WTC11 (cell line): ENCODE measurements at regions not wholly inside any gene's neighbourhood (a gene's known extent, or its start where the extent isn't known, plus 50 kb on each side); places are given as distances from the start of the nearest gene placed in this dataset.

ENCODE experiments used
- ATAC-seq: fragments of 200-7000 bp; cut with Tn5 transposase; 2 replicates; pipeline ENCODE4 v1.10.0; 2021; ENCODE audit warnings: mild to moderate bottlenecking, moderate library complexity
- CTCF ChIA-PET: fragments of 300-600 bp; sonication (Branson Sonifier 250); formaldehyde crosslinking; loops from one replicate; lab custom pipeline; 2021; ENCODE audit warnings: antibody characterized with exemption; lab: Charles Lee
- POLR2A ChIA-PET: fragments of 350-600 bp; sonication (Branson Sonifier 250); formaldehyde crosslinking; loops from one replicate; lab custom pipeline; 2021; ENCODE audit warnings: antibody characterized with exemption; lab: Charles Lee
- DNase-seq: peaks from one replicate; pipeline ENCODE4 v3.0.0; 2021; ENCODE audit warnings: low spot score
- H3K27ac Mint-ChIP-seq: 2 replicates; pipeline ENCODE4 v1.8.0; 2021; ENCODE audit warnings: mixed read lengths
- H3K27me3 Mint-ChIP-seq: 2 replicates; pipeline ENCODE4 v1.8.0; 2021; ENCODE audit warnings: low read depth, mild to moderate bottlenecking, moderate library complexity, mixed read lengths
- H3K36me3 Mint-ChIP-seq: 2 replicates; pipeline ENCODE4 v1.8.0; 2021; ENCODE audit warnings: mixed read lengths
- H3K4me1 Mint-ChIP-seq: 2 replicates; pipeline ENCODE4 v1.8.0; 2022; ENCODE audit warnings: mixed read lengths
- H3K4me3 Mint-ChIP-seq: 2 replicates; pipeline ENCODE4 v1.8.0; 2021; ENCODE audit warnings: mild to moderate bottlenecking, moderate library complexity, mixed read lengths
- H3K9me3 Mint-ChIP-seq: 2 replicates; pipeline ENCODE4 v1.8.0; 2021; ENCODE audit warnings: mixed read lengths
- ELF4 ChIP-seq: sonication (generic); formaldehyde crosslinking; IDR thresholded peaks from 2 replicates; pipeline ENCODE4 v1.8.1; 2022; ENCODE audit warnings: low read depth, mild to moderate bottlenecking, moderate library complexity, missing genetic modification reagents
- ESRRA ChIP-seq: sonication (generic); formaldehyde crosslinking; IDR thresholded peaks from 2 replicates; pipeline ENCODE4 v1.8.1; 2022; ENCODE audit warnings: mild to moderate bottlenecking, missing genetic modification reagents, borderline replicate concordance
- FOXJ3 ChIP-seq: sonication (generic); formaldehyde crosslinking; IDR thresholded peaks from 2 replicates; pipeline ENCODE4 v1.9.0; 2021; ENCODE audit warnings: missing genetic modification reagents, mild to moderate bottlenecking, borderline replicate concordance
- FOXK1 ChIP-seq: sonication (generic); formaldehyde crosslinking; IDR thresholded peaks from 2 replicates; pipeline ENCODE4 v1.8.0; 2022; ENCODE audit warnings: mild to moderate bottlenecking, moderate library complexity, missing genetic modification reagents
- GTF2I ChIP-seq: fragments of 250-450 bp; sonication (Bioruptor Pico); conservative IDR thresholded peaks from 2 replicates; pipeline ENCODE4 v1.4.0; 2021; ENCODE audit warnings: mild to moderate bottlenecking
- HMGA2 ChIP-seq: fragments of 250-450 bp; sonication (Bioruptor Pico); IDR thresholded peaks from 2 replicates; pipeline ENCODE4 v1.4.0; 2021; ENCODE audit warnings: mild to moderate bottlenecking, moderate library complexity
- IRF2 ChIP-seq: sonication (generic); formaldehyde crosslinking; IDR thresholded peaks from 2 replicates; pipeline ENCODE4 v1.8.0; 2022; ENCODE audit warnings: low read depth, missing genetic modification reagents, borderline replicate concordance
- NFE2L1 ChIP-seq: sonication (generic); formaldehyde crosslinking; IDR thresholded peaks from 2 replicates; pipeline ENCODE4 v1.8.1; 2023; ENCODE audit warnings: missing genetic modification reagents
- NR2C2 ChIP-seq: sonication (generic); formaldehyde crosslinking; IDR thresholded peaks from 2 replicates; pipeline ENCODE4 v1.8.0; 2022; ENCODE audit warnings: mild to moderate bottlenecking, missing genetic modification reagents
- NR3C1 ChIP-seq: sonication (generic); formaldehyde crosslinking; conservative IDR thresholded peaks from 2 replicates; pipeline ENCODE4 v1.8.1; 2023; ENCODE audit warnings: low read depth, mild to moderate bottlenecking, missing genetic modification reagents
- OVOL2 ChIP-seq: fragments of 250-450 bp; sonication (Bioruptor Pico); IDR thresholded peaks from 2 replicates; pipeline ENCODE4 v1.9.0; 2021; ENCODE audit warnings: mild to moderate bottlenecking, borderline replicate concordance
- RORB ChIP-seq: fragments of 250-450 bp; sonication (Bioruptor Pico); IDR thresholded peaks from 2 replicates; pipeline ENCODE4 v1.9.0; 2021; ENCODE audit warnings: mild to moderate bottlenecking
- SMAD4 ChIP-seq: sonication (generic); formaldehyde crosslinking; IDR thresholded peaks from 2 replicates; pipeline ENCODE4 v1.8.0; 2022; ENCODE audit warnings: mild to moderate bottlenecking, missing genetic modification reagents
- SP1 ChIP-seq: sonication (generic); formaldehyde crosslinking; conservative IDR thresholded peaks from 2 replicates; pipeline ENCODE4 v1.8.1; 2022; ENCODE audit warnings: missing genetic modification reagents
- TCF7 ChIP-seq: sonication (generic); formaldehyde crosslinking; IDR thresholded peaks from 2 replicates; pipeline ENCODE4 v1.8.0; 2022; ENCODE audit warnings: mild to moderate bottlenecking, low read depth, missing genetic modification reagents, moderate library complexity
- ZNF317 ChIP-seq: sonication (generic); formaldehyde crosslinking; IDR thresholded peaks from 2 replicates; pipeline ENCODE4 v1.8.1; 2023; ENCODE audit warnings: low read depth, mild to moderate bottlenecking, moderate library complexity, missing genetic modification reagents, borderline replicate concordance
- TF ChIP-seq, protein P1 (sequence below): sonication (generic); formaldehyde crosslinking; conservative IDR thresholded peaks from 2 replicates; pipeline ENCODE4 v1.8.1; 2022; ENCODE audit warnings: mild to moderate bottlenecking, missing genetic modification reagents
- TF ChIP-seq, protein P2 (sequence below): sonication (generic); formaldehyde crosslinking; IDR thresholded peaks from 2 replicates; pipeline ENCODE4 v1.8.1; 2022; ENCODE audit warnings: mild to moderate bottlenecking, moderate library complexity, missing genetic modification reagents
- TF ChIP-seq, protein P3 (sequence below): fragments of 250-450 bp; sonication (Bioruptor Pico); conservative IDR thresholded peaks from 2 replicates; pipeline ENCODE4 v1.9.0; 2021; ENCODE audit warnings: mild to moderate bottlenecking
- TF ChIP-seq, protein P4 (sequence below): sonication (generic); formaldehyde crosslinking; IDR thresholded peaks from 2 replicates; pipeline ENCODE4 v1.8.0; 2022; ENCODE audit warnings: mild to moderate bottlenecking, missing genetic modification reagents
- TF ChIP-seq, protein P5 (sequence below): fragments of 200-600 bp; IDR thresholded peaks from 2 replicates; pipeline ENCODE4 v1.8.0; 2022; ENCODE audit warnings: antibody characterized with exemption
- TF ChIP-seq, protein P6 (sequence below): sonication (generic); formaldehyde crosslinking; IDR thresholded peaks from 2 replicates; pipeline ENCODE4 v1.8.1; 2023; ENCODE audit warnings: mild to moderate bottlenecking, missing genetic modification reagents, moderate library complexity

DNA sequence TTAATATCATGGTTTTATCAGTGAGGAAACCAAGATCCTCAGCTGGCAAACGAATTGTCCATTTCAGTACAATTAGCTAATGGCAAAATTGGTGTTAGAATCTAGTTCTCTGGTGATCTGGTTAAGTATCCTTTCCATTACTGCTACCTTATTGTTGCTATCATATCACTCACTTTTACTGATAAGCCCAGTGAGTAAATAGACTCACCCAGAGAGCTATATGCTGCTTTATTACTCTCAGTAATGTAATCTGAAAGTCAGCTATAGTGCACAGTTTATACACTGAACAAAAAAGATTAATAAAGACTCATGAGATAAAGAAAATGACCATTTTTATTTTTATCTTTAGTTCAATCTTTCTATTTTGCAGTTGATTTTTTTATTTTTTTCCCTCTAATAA lies 95.0 kb downstream of the DMAC1 start:
- peaks cover 4% of the 10 kb centered on the region for H3K9me3 Mint-ChIP-seq
- no peak overlapping the region for H3K27ac Mint-ChIP-seq
- TF ChIP-seq ESRRA, result no peak
- TF ChIP-seq, protein P1, sequence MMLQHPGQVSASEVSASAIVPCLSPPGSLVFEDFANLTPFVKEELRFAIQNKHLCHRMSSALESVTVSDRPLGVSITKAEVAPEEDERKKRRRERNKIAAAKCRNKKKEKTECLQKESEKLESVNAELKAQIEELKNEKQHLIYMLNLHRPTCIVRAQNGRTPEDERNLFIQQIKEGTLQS (CRISPR knock-in tag), result no peak
- no peak for TF ChIP-seq RORB (CRISPR knock-in tag)
- no peak for TF ChIP-seq GTF2I (CRISPR knock-in tag)
- TF ChIP-seq OVOL2, result no peak
- no peak for TF ChIP-seq TCF7 (CRISPR knock-in tag)
- TF ChIP-seq FOXK1, result no peak
- no peak for TF ChIP-seq HMGA2
- TF ChIP-seq, protein P2, sequence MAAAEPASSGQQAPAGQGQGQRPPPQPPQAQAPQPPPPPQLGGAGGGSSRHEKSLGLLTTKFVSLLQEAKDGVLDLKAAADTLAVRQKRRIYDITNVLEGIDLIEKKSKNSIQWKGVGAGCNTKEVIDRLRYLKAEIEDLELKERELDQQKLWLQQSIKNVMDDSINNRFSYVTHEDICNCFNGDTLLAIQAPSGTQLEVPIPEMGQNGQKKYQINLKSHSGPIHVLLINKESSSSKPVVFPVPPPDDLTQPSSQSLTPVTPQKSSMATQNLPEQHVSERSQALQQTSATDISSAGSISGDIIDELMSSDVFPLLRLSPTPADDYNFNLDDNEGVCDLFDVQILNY, result no peak
- TF ChIP-seq NR3C1 (CRISPR knock-in tag), result no peak
- no peak for TF ChIP-seq SMAD4 (CRISPR knock-in tag)
- TF ChIP-seq NFE2L1 (CRISPR knock-in tag), result no peak
- no peaks in the 10 kb centered on the region for H3K36me3 Mint-ChIP-seq
- POLR2A ChIA-PET, result no interaction called here
- DNase-seq (no peak), ATAC-seq (no peak)
- no peaks in the 10 kb centered on the region for H3K27me3 Mint-ChIP-seq
- no peaks in the 10 kb centered on the region for H3K4me1 Mint-ChIP-seq
- no peak overlapping the region for H3K4me3 Mint-ChIP-seq
- CTCF ChIA-PET, result interaction anchor here (0.6 kb wide), 1 partner anchor 812 kb away, joined by 3 read pairs; no protein-coding TSS in a partner anchor

DNA sequence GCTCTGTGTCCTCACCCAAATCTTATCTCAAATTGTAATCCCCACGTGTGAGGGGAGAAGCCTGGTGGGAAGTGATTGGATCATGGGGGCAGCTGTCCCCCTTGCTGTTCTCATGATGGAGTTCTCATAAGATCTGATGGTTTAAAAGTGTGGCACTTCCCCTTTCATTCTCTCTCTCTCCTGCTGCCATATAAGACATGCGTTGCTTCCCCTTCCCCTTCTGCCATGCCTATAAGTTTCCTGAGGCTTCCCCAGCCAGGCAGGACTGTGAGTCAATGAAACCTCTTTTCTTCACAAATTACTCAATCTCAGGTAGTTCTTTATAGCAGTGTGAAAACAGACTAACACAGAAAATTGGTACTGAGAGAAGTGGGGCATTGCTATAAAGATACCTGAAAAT lies 107.7 kb downstream of the DMAC1 start:
- H3K27ac Mint-ChIP-seq, result no peak overlapping the region
- ATAC-seq (no peak), DNase-seq (no peak)
- ChIA-PET POLR2A (no interaction called here), CTCF (no interaction called here)
- no peak overlapping the region for H3K4me3 Mint-ChIP-seq
- peaks cover 5% of the 10 kb centered on the region; the same call in 1 of the 2 replicates for H3K36me3 Mint-ChIP-seq
- H3K27me3 Mint-ChIP-seq, result no peaks in the 10 kb centered on the region
- H3K4me1 Mint-ChIP-seq, result no peaks in the 10 kb centered on the region
- peaks cover 20% of the 10 kb centered on the region for H3K9me3 Mint-ChIP-seq
- TF ChIP-seq, protein P3, sequence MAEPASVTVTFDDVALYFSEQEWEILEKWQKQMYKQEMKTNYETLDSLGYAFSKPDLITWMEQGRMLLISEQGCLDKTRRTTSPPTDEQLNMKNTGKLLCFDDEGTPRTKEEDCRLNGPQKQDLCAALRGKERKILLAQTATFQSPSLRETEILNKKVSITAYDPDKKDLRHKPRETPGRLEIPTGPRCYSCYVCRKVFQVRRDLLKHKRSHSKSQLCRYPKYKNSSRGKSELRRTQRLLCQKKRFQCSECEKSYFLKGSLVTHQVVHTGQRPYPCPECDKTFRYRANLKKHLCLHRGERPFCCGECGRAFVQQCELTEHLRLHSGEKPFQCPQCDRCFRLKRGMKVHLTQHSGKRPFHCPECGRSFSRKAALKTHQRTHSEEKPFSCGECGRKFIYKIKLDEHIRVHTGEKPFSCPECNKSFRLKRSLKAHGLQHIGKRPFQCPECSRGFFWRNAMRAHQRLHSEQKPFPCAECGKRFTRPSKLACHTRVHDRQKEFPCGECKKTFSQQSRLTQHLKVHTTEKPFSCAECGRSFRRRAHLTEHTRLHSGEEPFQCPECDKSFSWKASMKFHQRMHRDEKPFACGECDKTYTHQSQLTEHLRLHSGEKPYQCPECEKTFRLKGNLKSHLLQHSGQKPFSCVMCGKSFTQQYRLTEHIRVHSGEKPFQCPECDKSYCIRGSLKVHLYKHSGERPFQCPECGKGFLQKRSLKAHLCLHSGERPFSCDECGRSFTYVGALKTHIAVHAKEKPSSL, result no peak
- TF ChIP-seq FOXK1 (no peak), IRF2 (no peak), FOXJ3 (CRISPR knock-in tag) (no peak), ZNF317 (CRISPR knock-in tag) (no peak), OVOL2 (no peak), ELF4 (CRISPR knock-in tag) (no peak), SP1 (CRISPR knock-in tag) (no peak), RORB (CRISPR knock-in tag) (no peak), NR2C2 (CRISPR knock-in tag) (no peak)
- TF ChIP-seq, protein P4, sequence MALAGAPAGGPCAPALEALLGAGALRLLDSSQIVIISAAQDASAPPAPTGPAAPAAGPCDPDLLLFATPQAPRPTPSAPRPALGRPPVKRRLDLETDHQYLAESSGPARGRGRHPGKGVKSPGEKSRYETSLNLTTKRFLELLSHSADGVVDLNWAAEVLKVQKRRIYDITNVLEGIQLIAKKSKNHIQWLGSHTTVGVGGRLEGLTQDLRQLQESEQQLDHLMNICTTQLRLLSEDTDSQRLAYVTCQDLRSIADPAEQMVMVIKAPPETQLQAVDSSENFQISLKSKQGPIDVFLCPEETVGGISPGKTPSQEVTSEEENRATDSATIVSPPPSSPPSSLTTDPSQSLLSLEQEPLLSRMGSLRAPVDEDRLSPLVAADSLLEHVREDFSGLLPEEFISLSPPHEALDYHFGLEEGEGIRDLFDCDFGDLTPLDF (CRISPR knock-in tag), result no peak
- TF ChIP-seq, protein P5, sequence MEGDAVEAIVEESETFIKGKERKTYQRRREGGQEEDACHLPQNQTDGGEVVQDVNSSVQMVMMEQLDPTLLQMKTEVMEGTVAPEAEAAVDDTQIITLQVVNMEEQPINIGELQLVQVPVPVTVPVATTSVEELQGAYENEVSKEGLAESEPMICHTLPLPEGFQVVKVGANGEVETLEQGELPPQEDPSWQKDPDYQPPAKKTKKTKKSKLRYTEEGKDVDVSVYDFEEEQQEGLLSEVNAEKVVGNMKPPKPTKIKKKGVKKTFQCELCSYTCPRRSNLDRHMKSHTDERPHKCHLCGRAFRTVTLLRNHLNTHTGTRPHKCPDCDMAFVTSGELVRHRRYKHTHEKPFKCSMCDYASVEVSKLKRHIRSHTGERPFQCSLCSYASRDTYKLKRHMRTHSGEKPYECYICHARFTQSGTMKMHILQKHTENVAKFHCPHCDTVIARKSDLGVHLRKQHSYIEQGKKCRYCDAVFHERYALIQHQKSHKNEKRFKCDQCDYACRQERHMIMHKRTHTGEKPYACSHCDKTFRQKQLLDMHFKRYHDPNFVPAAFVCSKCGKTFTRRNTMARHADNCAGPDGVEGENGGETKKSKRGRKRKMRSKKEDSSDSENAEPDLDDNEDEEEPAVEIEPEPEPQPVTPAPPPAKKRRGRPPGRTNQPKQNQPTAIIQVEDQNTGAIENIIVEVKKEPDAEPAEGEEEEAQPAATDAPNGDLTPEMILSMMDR, result no peak
- TF ChIP-seq, protein P6, sequence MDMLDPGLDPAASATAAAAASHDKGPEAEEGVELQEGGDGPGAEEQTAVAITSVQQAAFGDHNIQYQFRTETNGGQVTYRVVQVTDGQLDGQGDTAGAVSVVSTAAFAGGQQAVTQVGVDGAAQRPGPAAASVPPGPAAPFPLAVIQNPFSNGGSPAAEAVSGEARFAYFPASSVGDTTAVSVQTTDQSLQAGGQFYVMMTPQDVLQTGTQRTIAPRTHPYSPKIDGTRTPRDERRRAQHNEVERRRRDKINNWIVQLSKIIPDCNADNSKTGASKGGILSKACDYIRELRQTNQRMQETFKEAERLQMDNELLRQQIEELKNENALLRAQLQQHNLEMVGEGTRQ (CRISPR knock-in tag), result no peak
